WTC11 (cell line): ENCODE measurements at regions not wholly inside any gene's neighbourhood (a gene's known extent, or its start where the extent isn't known, plus 50 kb on each side); places are given as distances from the start of the nearest gene placed in this dataset.

Experiments used
- ATAC-seq: fragments of 200-7000 bp; cut with Tn5 transposase; 2 replicates; pipeline ENCODE4 v1.10.0; 2021; ENCODE audit warnings: mild to moderate bottlenecking, moderate library complexity
- CTCF ChIA-PET: fragments of 300-600 bp; sonication (Branson Sonifier 250); formaldehyde crosslinking; loops from one replicate; lab custom pipeline; 2021; ENCODE audit warnings: antibody characterized with exemption; lab: Charles Lee
- POLR2A ChIA-PET: fragments of 350-600 bp; sonication (Branson Sonifier 250); formaldehyde crosslinking; loops from one replicate; lab custom pipeline; 2021; ENCODE audit warnings: antibody characterized with exemption; lab: Charles Lee
- DNase-seq: peaks from one replicate; pipeline ENCODE4 v3.0.0; 2021; ENCODE audit warnings: low spot score
- H3K27ac Mint-ChIP-seq: 2 replicates; pipeline ENCODE4 v1.8.0; 2021; ENCODE audit warnings: mixed read lengths
- H3K27me3 Mint-ChIP-seq: 2 replicates; pipeline ENCODE4 v1.8.0; 2021; ENCODE audit warnings: low read depth, mild to moderate bottlenecking, moderate library complexity, mixed read lengths
- H3K36me3 Mint-ChIP-seq: 2 replicates; pipeline ENCODE4 v1.8.0; 2021; ENCODE audit warnings: mixed read lengths
- H3K4me1 Mint-ChIP-seq: 2 replicates; pipeline ENCODE4 v1.8.0; 2022; ENCODE audit warnings: mixed read lengths
- H3K4me3 Mint-ChIP-seq: 2 replicates; pipeline ENCODE4 v1.8.0; 2021; ENCODE audit warnings: mild to moderate bottlenecking, moderate library complexity, mixed read lengths
- H3K9me3 Mint-ChIP-seq: 2 replicates; pipeline ENCODE4 v1.8.0; 2021; ENCODE audit warnings: mixed read lengths
- AFF4 ChIP-seq: sonication (generic); formaldehyde crosslinking; IDR thresholded peaks from 2 replicates; pipeline ENCODE4 v1.8.1; 2023; ENCODE audit warnings: mild to moderate bottlenecking, missing genetic modification reagents, borderline replicate concordance
- AR ChIP-seq: fragments of 250-450 bp; sonication (Bioruptor Pico); IDR thresholded peaks from 2 replicates; pipeline ENCODE4 v1.9.0; 2021; ENCODE audit warnings: mild to moderate bottlenecking
- CDX4 ChIP-seq: fragments of 250-450 bp; sonication (Bioruptor Pico); IDR thresholded peaks from 2 replicates; pipeline ENCODE4 v1.9.0; 2021; ENCODE audit warnings: moderate library complexity, mild to moderate bottlenecking, inconsistent platforms, borderline replicate concordance
- ELF4 ChIP-seq: sonication (generic); formaldehyde crosslinking; IDR thresholded peaks from 2 replicates; pipeline ENCODE4 v1.8.1; 2022; ENCODE audit warnings: low read depth, mild to moderate bottlenecking, moderate library complexity, missing genetic modification reagents
- HMGA2 ChIP-seq: fragments of 250-450 bp; sonication (Bioruptor Pico); IDR thresholded peaks from 2 replicates; pipeline ENCODE4 v1.4.0; 2021; ENCODE audit warnings: mild to moderate bottlenecking, moderate library complexity
- IRF1 ChIP-seq: sonication (generic); formaldehyde crosslinking; IDR thresholded peaks from 2 replicates; pipeline ENCODE4 v1.8.0; 2023; ENCODE audit warnings: missing genetic modification reagents
- KAT7 ChIP-seq: sonication (generic); formaldehyde crosslinking; IDR thresholded peaks from 2 replicates; pipeline ENCODE4 v1.8.1; 2023; ENCODE audit warnings: missing genetic modification reagents, mild to moderate bottlenecking, borderline replicate concordance
- MXD4 ChIP-seq: fragments of 250-450 bp; sonication (Bioruptor Pico); IDR thresholded peaks from 2 replicates; pipeline ENCODE4 v1.8.0; 2021; ENCODE audit warnings: mild to moderate bottlenecking, moderate library complexity, borderline replicate concordance
- MYBL2 ChIP-seq: sonication (generic); formaldehyde crosslinking; IDR thresholded peaks from 2 replicates; pipeline ENCODE4 v1.8.1; 2023; ENCODE audit warnings: mild to moderate bottlenecking, moderate library complexity, missing genetic modification reagents
- NFATC4 ChIP-seq: fragments of 250-450 bp; sonication (Bioruptor Pico); IDR thresholded peaks from 2 replicates; pipeline ENCODE4 v1.9.0; 2021; ENCODE audit warnings: mild to moderate bottlenecking
- NFE2L1 ChIP-seq: sonication (generic); formaldehyde crosslinking; IDR thresholded peaks from 2 replicates; pipeline ENCODE4 v1.8.1; 2023; ENCODE audit warnings: missing genetic modification reagents
- NR1H2 ChIP-seq: sonication (generic); formaldehyde crosslinking; IDR thresholded peaks from 2 replicates; pipeline ENCODE4 v1.9.0; 2021; ENCODE audit warnings: mild to moderate bottlenecking, moderate library complexity, missing genetic modification reagents
- PREB ChIP-seq: sonication (generic); formaldehyde crosslinking; IDR thresholded peaks from 2 replicates; pipeline ENCODE4 v1.8.1; 2022; ENCODE audit warnings: mild to moderate bottlenecking, missing genetic modification reagents, moderate library complexity, borderline replicate concordance
- RELA ChIP-seq: sonication (generic); formaldehyde crosslinking; IDR thresholded peaks from 2 replicates; pipeline ENCODE4 v1.8.1; 2022; ENCODE audit warnings: missing genetic modification reagents, mild to moderate bottlenecking, borderline replicate concordance
- SP1 ChIP-seq: sonication (generic); formaldehyde crosslinking; conservative IDR thresholded peaks from 2 replicates; pipeline ENCODE4 v1.8.1; 2022; ENCODE audit warnings: missing genetic modification reagents
- TCF7 ChIP-seq: sonication (generic); formaldehyde crosslinking; IDR thresholded peaks from 2 replicates; pipeline ENCODE4 v1.8.0; 2022; ENCODE audit warnings: mild to moderate bottlenecking, low read depth, missing genetic modification reagents, moderate library complexity
- TEAD4 ChIP-seq: sonication (generic); formaldehyde crosslinking; IDR thresholded peaks from 2 replicates; pipeline ENCODE4 v1.8.0; 2022; ENCODE audit warnings: mild to moderate bottlenecking, missing genetic modification reagents
- USF2 ChIP-seq: sonication (generic); formaldehyde crosslinking; IDR thresholded peaks from 2 replicates; pipeline ENCODE4 v1.8.1; 2023; ENCODE audit warnings: mild to moderate bottlenecking, missing genetic modification reagents, moderate library complexity
- ZNF263 ChIP-seq: sonication (generic); formaldehyde crosslinking; IDR thresholded peaks from 2 replicates; pipeline ENCODE4 v1.8.1; 2022; ENCODE audit warnings: low read depth, mild to moderate bottlenecking, moderate library complexity, missing genetic modification reagents
- ZNF396 ChIP-seq: fragments of 250-450 bp; sonication (Bioruptor Pico); IDR thresholded peaks from 2 replicates; pipeline ENCODE4 v1.8.0; 2021; ENCODE audit warnings: mild to moderate bottlenecking, moderate library complexity, borderline replicate concordance

GRCh38 chr6:109296452-109296851 lies 85.8 kb downstream of the CD164 start:
- TF ChIP-seq RELA: no peak
- TF ChIP-seq, all 79 proteins: peak for 0
- Mint-ChIP-seq H3K36me3 (no peaks in the 10 kb centered on the region), H3K9me3 (no peaks in the 10 kb centered on the region), H3K4me3 (no peak overlapping the region), H3K27me3 (peaks cover 2% of the 10 kb centered on the region; the same call in 1 of the 2 replicates), H3K27ac (no peak overlapping the region), H3K4me1 (peaks cover 55% of the 10 kb centered on the region)
- CTCF ChIA-PET: interaction anchor here (1.5 kb wide), 1 partner anchor 87 kb away, joined by 4 read pairs; no protein-coding TSS in a partner anchor
- DNase-seq (no peak), ATAC-seq (no peak)
- POLR2A ChIA-PET: no interaction called here

- Mint-ChIP-seq H3K9me3 (no peaks in the 10 kb centered on the region), H3K36me3 (no peaks in the 10 kb centered on the region), H3K27me3 (peaks cover 2% of the 10 kb centered on the region; the same call in 1 of the 2 replicates), H3K4me3 (no peak overlapping the region), H3K4me1 (peaks cover 52% of the 10 kb centered on the region), H3K27ac (no peak overlapping the region)
- ChIA-PET CTCF (interaction anchor here (1.5 kb wide), 1 partner anchor 87 kb away, joined by 4 read pairs; no protein-coding TSS in a partner anchor), POLR2A (no interaction called here)
- TF ChIP-seq SP1 (CRISPR knock-in tag) (no peak), HMGA2 (CRISPR knock-in tag) (no peak), MYBL2 (CRISPR knock-in tag) (no peak), KAT7 (no peak), PREB (no peak), AFF4 (CRISPR knock-in tag) (no peak), IRF1 (CRISPR knock-in tag) (no peak), USF2 (CRISPR knock-in tag) (no peak), ELF4 (CRISPR knock-in tag) (no peak), TEAD4 (no peak), ZNF396 (CRISPR knock-in tag) (no peak), NR1H2 (CRISPR knock-in tag) (no peak), NFE2L1 (no peak), NFATC4 (CRISPR knock-in tag) (no peak), TCF7 (CRISPR knock-in tag) (no peak), ZNF263 (CRISPR knock-in tag) (no peak)
- no peak for ATAC-seq
- no peak for DNase-seq
These were observed 86.5 kb downstream of the CD164 start for GRCh38 chr6:109295774-109296156.

- Mint-ChIP-seq H3K4me3 (no peak overlapping the region), H3K27ac (no peak overlapping the region), H3K4me1 (peaks cover 52% of the 10 kb centered on the region), H3K36me3 (no peaks in the 10 kb centered on the region), H3K27me3 (peaks cover 2% of the 10 kb centered on the region; the same call in 1 of the 2 replicates), H3K9me3 (no peaks in the 10 kb centered on the region)
- no peak for ATAC-seq
- CTCF ChIA-PET: no interaction called here
- POLR2A ChIA-PET: no interaction called here
- no peak for DNase-seq
- TF ChIP-seq AR (CRISPR knock-in tag): no peak
- no peak for TF ChIP-seq CDX4 (CRISPR knock-in tag)
- TF ChIP-seq USF2 (CRISPR knock-in tag): no peak
- TF ChIP-seq MXD4 (CRISPR knock-in tag): no peak
These were observed 87.0 kb downstream of the CD164 start for GRCh38 chr6:109295109-109295773.
